T-helper 2 cell treated with Interferon-gamma antibody and Interleukin-4, amounts not matched to agents 100 ng/mL and 5 ng/mL, for 36 hours (primary cell): ENCODE measurements at regions not wholly inside any gene's neighbourhood (a gene's known extent, or its start where the extent isn't known, plus 50 kb on each side); places are given as distances from the start of the nearest gene placed in this dataset.
"Not testable (repeated sequence)": the region's sequence is repeated elsewhere in the genome, so short reads cannot be mapped to it uniquely, and the experiment has no call there.

ENCODE experiments used
- intact Hi-C: fragments of 100-400 bp; cut with micrococcal nuclease; formaldehyde crosslinking; loops from one replicate; pipeline ENCODE4 v1.15.1; 2023

GRCh38 chr1:60562740-60563139 is 489.2 kb upstream of the C1orf87 start:
- intact Hi-C loops, result no loop called here

- intact Hi-C loops, result no loop called here
Measured at GRCh38 chr1:60560701-60561100, 487.1 kb upstream of the C1orf87 start.

DNA sequence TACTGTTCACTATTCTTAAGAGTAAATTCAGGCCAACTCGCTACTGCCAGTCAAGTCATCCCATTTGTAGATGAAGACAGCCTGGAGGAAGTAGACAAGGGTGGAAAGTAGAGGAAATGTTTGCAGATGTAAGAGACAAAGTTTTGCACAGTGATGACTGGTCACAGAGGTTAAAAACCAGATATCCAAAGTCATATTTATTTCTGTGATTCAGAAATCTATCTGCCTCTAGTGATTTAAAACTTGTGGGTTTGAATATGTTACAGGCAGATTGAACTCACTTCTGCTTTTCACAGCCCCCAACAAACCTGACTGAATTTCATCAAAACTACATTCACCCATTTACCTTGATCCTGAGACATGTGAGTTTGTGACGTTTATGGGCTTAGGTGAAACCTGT is 484.7 kb upstream of the C1orf87 start:
- intact Hi-C loops, result no loop called here

DNA sequence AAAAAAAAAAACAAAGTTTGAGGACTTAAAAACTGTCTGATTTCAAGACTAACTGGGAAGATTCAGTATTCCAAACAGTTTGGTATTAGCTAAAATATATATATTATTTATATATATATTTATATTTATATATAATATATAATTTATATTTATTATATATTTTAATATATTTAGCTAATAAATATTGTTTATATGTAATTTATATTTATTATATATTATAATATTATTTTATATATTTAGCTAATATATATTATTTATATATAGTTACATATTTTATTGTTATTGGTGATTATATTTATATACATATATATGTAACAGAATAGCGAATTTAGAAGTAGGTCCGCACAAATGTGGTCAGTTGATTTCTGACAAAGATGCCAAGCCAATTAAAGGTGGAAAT is 480.2 kb upstream of the C1orf87 start:
- intact Hi-C loops, result no loop called here

- intact Hi-C loops, result no loop called here
Measured at GRCh38 chr1:60547821-60548220, 474.3 kb upstream of the C1orf87 start.

- intact Hi-C loops, result no loop called here
Measured at GRCh38 chr1:60541831-60542532, 468.4 kb upstream of the C1orf87 start.

DNA sequence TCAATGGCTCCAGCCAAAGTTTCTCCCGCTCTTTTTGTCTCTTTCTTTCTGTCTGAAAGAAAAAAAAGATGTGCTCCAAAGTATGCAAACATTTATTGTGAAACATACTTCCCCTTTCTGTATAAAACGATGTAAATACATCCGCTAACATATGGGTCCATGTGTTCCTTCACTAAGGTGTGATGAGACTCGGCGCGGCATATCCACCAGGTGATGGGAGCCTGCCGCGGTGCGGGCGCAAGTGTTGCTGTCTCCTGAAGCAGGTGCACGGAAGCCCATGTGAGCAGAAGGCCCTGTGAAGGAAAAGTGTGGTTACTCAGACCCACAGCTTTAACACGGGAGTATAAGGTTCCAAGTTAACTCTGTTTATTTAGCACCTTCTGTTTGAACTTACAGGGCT is 466.6 kb upstream of the C1orf87 start:
- intact Hi-C loops, result no loop called here

- intact Hi-C loops, result no loop called here
Measured at GRCh38 chr1:60535713-60536112, 462.1 kb upstream of the C1orf87 start.

DNA sequence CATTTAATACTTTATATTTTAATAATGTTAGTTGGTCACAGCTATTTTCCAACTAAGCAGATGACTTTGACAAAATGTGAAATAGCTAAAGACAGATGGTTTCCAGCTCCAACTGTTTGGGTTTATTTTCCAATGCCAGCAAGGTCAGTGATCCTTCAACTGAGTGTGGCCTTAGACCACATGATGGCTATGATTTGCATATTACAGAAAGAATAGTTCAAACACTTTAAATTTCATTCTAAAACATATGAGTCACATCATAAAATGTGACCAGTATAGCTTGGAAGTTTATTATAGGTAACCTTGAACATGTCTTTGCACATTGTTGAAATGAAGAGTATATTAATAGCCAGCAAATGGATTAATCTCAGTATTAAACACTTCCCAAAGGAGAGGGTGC is 454.0 kb upstream of the C1orf87 start:
- intact Hi-C loops, result no loop called here

- intact Hi-C loops, result no loop called here
Measured at GRCh38 chr1:60516996-60517395, 443.4 kb upstream of the C1orf87 start.

GRCh38 chr1:60510162-60510561 is 436.6 kb upstream of the C1orf87 start:
- intact Hi-C loops, result no loop called here

- intact Hi-C loops, result no loop called here
Measured at GRCh38 chr1:60504206-60504840, 430.8 kb upstream of the C1orf87 start.

DNA sequence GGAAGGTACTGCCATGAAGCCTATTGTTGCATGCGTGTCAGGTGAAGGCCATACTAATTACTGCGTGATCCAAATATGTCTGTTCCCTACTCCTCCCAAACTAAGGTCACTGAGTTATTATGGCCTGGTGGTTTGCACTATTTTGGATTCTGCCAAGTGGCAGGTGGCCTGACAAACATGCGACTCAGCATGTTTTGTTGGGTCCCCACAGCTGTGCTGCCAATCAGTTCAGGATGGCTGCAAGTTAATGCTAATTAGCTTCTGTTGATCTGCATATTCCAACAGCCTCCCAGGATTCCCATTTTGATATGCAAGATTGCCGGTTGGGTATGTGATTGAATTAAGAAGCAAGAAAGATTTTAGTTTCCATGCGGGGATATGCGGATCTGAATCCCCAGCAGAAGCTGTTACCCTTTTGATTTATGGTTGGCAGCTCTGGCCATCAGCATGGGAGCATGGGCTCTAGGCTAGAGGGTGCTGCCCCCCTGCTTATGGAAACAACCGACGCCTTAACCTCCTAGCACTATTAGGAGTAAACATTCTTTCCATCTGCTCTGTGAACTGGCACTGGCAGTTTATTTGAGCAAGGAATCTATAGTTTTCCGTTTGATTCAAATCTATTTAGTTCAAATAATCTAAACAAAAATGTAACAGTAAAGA is 429.8 kb upstream of the C1orf87 start:
- intact Hi-C loops, result no loop called here

DNA sequence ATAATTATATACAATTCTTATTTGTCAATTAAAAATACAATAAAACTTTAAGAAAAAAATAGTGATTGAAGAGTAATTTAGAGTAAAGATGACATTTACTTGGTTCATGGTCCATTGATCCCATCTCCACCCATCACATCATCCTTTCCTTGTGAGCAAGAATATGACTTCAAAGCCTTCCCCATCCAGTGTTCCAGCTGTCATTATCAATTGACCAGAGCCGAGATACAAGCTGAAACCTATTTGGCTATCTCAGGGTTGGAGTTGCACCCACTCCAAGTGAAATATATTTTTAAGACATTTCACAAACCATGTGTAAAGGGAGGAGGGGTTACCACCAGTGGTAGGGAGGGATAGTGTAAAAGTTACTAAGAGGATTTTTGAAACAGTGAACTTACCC is 428.9 kb upstream of the C1orf87 start:
- intact Hi-C loops, result no loop called here

DNA sequence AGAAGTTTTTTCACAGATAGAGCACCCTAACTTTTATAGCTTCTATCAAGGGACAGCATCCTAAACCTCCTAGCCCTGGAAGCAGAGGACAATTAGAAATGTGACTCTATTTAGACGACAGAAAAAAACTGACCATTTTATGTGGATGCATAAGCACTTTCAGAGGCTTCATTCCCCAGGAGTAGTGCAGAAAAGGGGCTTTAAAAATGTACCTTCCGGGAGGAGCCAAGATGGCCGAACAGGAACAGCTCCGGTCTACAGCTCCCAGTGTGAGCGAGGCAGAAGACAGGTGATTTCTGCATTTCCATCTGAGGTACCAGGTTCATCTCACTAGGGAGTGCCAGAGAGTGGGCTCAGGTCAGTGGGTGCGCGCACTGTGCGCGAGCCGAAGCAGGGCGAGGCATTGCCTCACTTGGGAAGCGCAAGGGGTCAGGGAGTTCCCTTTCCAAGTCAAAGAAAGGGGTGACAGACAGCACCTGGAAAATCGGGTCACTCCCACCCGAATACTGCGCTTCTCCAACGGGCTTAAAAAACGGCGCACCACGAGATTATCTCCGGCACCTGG is 416.4 kb upstream of the C1orf87 start:
- intact Hi-C loops, result not testable (repeated sequence)

- intact Hi-C loops, result no loop called here
Measured at GRCh38 chr1:60488847-60489246, 415.3 kb upstream of the C1orf87 start.

- intact Hi-C loops, result no loop called here
Measured at GRCh38 chr1:60487565-60488345, 414.2 kb upstream of the C1orf87 start.

DNA sequence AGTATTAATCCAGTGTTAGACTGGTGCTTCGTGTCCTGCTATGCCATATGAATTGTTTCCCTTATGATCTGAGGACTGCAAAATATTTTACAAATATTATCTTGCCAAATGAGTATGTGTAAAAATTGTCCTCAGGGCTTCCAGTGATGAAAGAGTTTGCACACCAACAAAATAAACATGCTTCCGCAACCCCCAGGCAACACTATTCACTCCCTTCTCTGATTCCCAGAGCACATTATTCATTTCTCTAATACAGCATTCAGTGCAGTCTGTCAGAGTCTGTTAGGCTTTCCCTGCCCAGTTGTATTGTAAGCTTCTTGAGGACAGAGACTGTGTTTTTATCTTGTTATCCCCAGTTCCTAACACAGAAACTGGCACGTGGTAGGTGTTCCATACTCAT is 409.9 kb upstream of the C1orf87 start:
- intact Hi-C loops, result no loop called here

DNA sequence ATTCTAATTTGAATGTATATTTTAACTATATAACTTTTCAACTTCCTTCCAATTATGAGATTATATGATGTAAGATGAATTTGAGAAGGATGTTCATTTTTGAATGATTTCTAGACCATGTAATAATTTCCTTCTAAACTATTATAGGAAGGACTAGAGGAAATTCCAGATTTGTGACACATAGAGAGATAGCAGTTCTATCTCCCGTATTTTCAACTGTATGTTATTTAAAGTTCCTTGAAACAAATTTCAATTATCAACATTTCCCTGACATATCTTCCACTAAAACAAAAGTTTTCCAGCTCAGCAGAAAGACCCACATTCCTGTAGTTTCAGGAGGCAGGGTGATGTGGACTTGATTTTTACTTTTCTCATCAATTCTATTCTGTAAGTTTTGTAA is 396.7 kb upstream of the C1orf87 start:
- intact Hi-C loops, result no loop called here

DNA sequence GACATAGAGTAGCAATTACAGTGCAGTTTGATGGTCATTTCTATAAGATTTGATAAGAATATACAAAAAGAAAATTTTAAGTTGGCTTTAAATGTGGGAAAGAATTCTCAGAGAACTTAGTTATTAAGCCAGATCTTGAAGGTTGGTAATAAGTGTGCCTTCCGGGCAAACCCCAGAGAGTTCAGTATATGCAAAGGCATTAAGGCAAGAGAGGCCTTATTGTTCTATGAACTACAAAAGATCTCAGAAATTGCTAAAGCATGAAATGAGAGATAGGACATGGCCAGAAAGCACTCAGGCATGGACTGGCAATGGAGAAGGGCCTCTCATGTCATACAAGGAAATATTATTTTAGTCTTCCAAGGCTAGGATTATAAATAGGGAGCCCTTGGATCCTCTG is 390.2 kb upstream of the C1orf87 start:
- intact Hi-C loops, result no loop called here

DNA sequence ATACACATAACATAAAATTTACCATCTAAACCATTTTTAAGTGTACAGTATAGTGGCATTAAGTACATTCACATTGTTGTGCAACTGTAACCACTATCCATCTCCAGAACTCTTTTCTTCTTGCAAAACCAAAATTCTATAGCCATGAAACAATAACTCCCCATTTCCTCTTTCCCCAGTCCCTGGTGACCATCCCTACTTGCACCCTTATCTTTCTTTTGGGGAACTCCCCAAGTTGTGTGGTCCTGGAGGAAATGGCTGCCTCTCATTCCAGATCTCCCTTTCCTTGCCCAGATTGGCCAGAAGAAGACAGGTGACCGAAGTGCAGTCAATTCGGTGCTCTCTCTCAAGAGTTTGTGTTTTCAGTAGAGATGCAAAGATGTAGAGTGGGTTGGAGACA is 389.6 kb upstream of the C1orf87 start:
- intact Hi-C loops, result no loop called here
